Keratinocyte (primary cell): ENCODE measurements at regions not wholly inside any gene's neighbourhood (a gene's known extent, or its start where the extent isn't known, plus 50 kb on each side); places are given as distances from the start of the nearest gene placed in this dataset.

Experiments used
- DNase-seq: peaks from one replicate; pipeline ENCODE4 v3.0.0-alpha.2; 2011; ENCODE audit warnings: low read depth, missing footprints, low spot score
- FAIRE-seq: peaks from 2 replicates; lab custom pipeline; 2011; peaks lifted over from hg19 to GRCh38; lab: Jason Lieb, UNC
- H2AFZ ChIP-seq: 2 replicates; pipeline ENCODE4 v1.6.0; 2012; ENCODE audit warnings: low read length, control low read depth, inconsistent platforms; ENCODE audit not compliant: control insufficient read depth
- H3K27ac ChIP-seq: 2 replicates; pipeline ENCODE4 v1.5.1; 2011; ENCODE audit warnings: low read length; ENCODE audit not compliant: control insufficient read depth, insufficient read depth
- H3K27me3 ChIP-seq: 3 replicates; pipeline ENCODE4 v1.6.0; 2011; ENCODE audit warnings: low read length; ENCODE audit not compliant: control insufficient read depth, insufficient read depth; ENCODE audit errors: extremely low read depth
- H3K36me3 ChIP-seq, 2 experiments: 2 replicates in 1 of 2; 3 replicates in 1 of 2; pipeline ENCODE4 v1.5.1; 2011; ENCODE audit warnings: low read length in 2 of 2, mild to moderate bottlenecking in 1 of 2; ENCODE audit not compliant: control insufficient read depth in 2 of 2, insufficient read depth in 2 of 2; ENCODE audit errors: extremely low read depth in 1 of 2
- H3K4me1 ChIP-seq: 3 replicates; pipeline ENCODE4 v1.5.1; 2011; ENCODE audit warnings: low read length; ENCODE audit not compliant: control insufficient read depth, insufficient read depth; ENCODE audit errors: extremely low read depth
- H3K4me2 ChIP-seq: 3 replicates; pipeline ENCODE4 v1.6.0; 2011; ENCODE audit warnings: low read depth, low read length; ENCODE audit not compliant: control insufficient read depth, insufficient read depth; ENCODE audit errors: extremely low read depth
- H3K4me3 ChIP-seq, 3 experiments: fragments of 200-600 bp in 1 of 3; sonication (generic) in 1 of 3; 2 replicates in 2 of 3; 3 replicates in 1 of 3; pipeline ENCODE4 v1.5.1; 2011 to 2016; ENCODE audit warnings: low read length in 3 of 3, mild to moderate bottlenecking in 3 of 3, control low read depth in 2 of 3, inconsistent platforms in 1 of 3, low read depth in 1 of 3, mixed read lengths in 1 of 3, mixed run types in 1 of 3, moderate library complexity in 1 of 3; ENCODE audit not compliant: control insufficient read depth in 2 of 3, insufficient read depth in 2 of 3; ENCODE audit errors: extremely low read depth in 1 of 3
- H3K79me2 ChIP-seq: 2 replicates; pipeline ENCODE4 v1.6.0; 2012; ENCODE audit warnings: low read length; ENCODE audit not compliant: control insufficient read depth, insufficient read depth
- H3K9ac ChIP-seq: 3 replicates; pipeline ENCODE4 v1.6.0; 2011; ENCODE audit warnings: low read length; ENCODE audit not compliant: control insufficient read depth, insufficient read depth; ENCODE audit errors: extremely low read depth
- H3K9me1 ChIP-seq: 3 replicates; pipeline ENCODE4 v1.6.0; 2011; ENCODE audit warnings: low read length; ENCODE audit not compliant: control insufficient read depth, insufficient read depth; ENCODE audit errors: extremely low read depth
- H3K9me3 ChIP-seq: 2 replicates; pipeline ENCODE4 v1.5.1; 2012; ENCODE audit warnings: low read depth, low read length; ENCODE audit not compliant: control insufficient read depth
- H4K20me1 ChIP-seq: 3 replicates; pipeline ENCODE4 v1.6.0; 2011; ENCODE audit warnings: low read length; ENCODE audit not compliant: control insufficient read depth, insufficient read depth; ENCODE audit errors: extremely low read depth
- EZH2 ChIP-seq: IDR thresholded peaks from one replicate; pipeline ENCODE4 v1.6.1; 2012; ENCODE audit warnings: inconsistent platforms, mild to moderate bottlenecking, low read length, moderate library complexity
- dilution Hi-C: fragments of 300-500 bp; cut with MboI; formaldehyde crosslinking; loops from one replicate; pipeline ENCODE4 v1.7.0; 2020; ENCODE audit warnings: low sequenced_read_pairs; ENCODE audit not compliant: extremely low pct_ligation_motif_present
- TF ChIP-seq, protein P1 (sequence below), 3 experiments: IDR thresholded peaks in 1 of 3; conservative IDR thresholded peaks in 1 of 3; optimal IDR thresholded peaks in 1 of 3; 2 replicates in 2 of 3; 3 replicates in 1 of 3; pipeline versions ENCODE3 to v1.5.1; 2011; ENCODE audit warnings: low read length in 3 of 3, mild to moderate bottlenecking in 3 of 3, moderate library complexity in 2 of 3, control low read depth in 1 of 3, inconsistent platforms in 1 of 3; ENCODE audit not compliant: insufficient read depth in 2 of 3; ENCODE audit errors: extremely low read depth in 1 of 3

DNA sequence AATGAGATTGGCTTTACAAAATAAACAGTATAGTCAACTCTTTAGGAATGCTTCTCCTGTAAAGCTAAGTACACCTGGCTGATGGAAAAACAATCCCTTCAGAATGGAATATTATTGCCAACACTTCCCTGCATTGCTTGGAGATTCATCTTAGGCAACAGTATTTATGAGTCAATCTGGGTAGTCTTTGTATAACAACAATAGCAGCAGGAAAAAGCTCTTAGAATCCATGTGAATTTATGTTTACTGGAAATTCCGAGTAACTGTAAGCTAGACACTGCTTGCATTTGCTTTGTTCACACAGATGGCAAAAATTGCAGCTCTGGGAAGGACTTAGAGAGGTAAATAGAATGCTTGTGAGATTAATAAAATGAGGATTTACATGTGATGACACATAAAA, 101.7 kb upstream of the NTRK2 start:
- Histone ChIP-seq H3K27ac (no peak overlapping the region), H3K36me3 (no peaks in the 10 kb centered on the region), H3K27me3 (no peaks in the 10 kb centered on the region), H4K20me1 (no peaks in the 10 kb centered on the region), H3K79me2 (no peaks in the 10 kb centered on the region), H3K4me3 (no peak overlapping the region), H3K4me1 (no peaks in the 10 kb centered on the region), H3K9ac (no peak overlapping the region), H3K4me2 (no peak overlapping the region), H2AFZ (no peak overlapping the region), H3K9me1 (no peaks in the 10 kb centered on the region), H3K9me3 (no peaks in the 10 kb centered on the region)
- DNase-seq = no peak
- dilution Hi-C loops = no loop called here
- no peak for FAIRE-seq
- TF ChIP-seq, protein P1, sequence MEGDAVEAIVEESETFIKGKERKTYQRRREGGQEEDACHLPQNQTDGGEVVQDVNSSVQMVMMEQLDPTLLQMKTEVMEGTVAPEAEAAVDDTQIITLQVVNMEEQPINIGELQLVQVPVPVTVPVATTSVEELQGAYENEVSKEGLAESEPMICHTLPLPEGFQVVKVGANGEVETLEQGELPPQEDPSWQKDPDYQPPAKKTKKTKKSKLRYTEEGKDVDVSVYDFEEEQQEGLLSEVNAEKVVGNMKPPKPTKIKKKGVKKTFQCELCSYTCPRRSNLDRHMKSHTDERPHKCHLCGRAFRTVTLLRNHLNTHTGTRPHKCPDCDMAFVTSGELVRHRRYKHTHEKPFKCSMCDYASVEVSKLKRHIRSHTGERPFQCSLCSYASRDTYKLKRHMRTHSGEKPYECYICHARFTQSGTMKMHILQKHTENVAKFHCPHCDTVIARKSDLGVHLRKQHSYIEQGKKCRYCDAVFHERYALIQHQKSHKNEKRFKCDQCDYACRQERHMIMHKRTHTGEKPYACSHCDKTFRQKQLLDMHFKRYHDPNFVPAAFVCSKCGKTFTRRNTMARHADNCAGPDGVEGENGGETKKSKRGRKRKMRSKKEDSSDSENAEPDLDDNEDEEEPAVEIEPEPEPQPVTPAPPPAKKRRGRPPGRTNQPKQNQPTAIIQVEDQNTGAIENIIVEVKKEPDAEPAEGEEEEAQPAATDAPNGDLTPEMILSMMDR (optimal IDR thresholded peaks at IDR 0.05 in 1 of 3, IDR thresholded peaks at IDR 0.05 in 1 of 3, conservative IDR thresholded peaks at IDR 0.05 in 1 of 3; ENCODE audit: extremely low read depth in 1 of 3, insufficient read depth in 2 of 3, low read length in 3 of 3) = no peak
- TF ChIP-seq EZH2 = no peak

DNA sequence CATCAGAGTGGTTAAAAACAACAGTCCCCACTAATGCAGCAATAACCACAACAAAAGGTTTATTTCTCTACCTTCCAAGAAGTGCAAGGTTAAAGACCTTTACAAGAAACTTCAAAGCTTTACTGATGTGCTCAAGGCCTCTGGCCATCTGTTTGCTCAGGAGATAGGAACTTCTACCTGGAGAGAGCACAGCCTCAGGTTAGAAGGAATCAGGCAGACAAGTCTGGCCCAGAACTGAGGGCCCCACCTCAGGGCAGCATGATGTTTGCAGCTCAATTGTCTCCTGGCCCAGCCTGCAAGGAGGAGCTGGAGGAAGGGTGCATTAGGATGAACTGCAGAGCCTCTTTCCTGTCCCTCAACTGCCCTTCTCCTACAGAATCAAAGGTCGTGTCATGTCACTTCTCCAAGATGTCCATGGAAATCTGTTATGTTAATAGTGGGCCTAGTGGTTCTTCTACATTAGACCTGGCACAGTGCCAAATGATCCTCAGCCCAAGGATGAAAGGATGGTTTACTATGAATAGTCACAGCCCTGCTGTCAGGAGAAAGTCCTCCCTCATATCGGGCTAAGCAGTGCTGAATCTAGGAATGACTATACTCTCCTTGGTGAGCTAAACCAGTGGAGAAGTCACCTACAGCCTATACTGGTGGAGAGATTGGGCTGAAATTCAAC, 98.9 kb upstream of the NTRK2 start:
- FAIRE-seq (no peak), DNase-seq (no peak)
- H2AFZ ChIP-seq = no peak overlapping the region
- H4K20me1 ChIP-seq = no peaks in the 10 kb centered on the region
- TF ChIP-seq EZH2 = no peak
- TF ChIP-seq, protein P1 (optimal IDR thresholded peaks at IDR 0.05 in 1 of 3, IDR thresholded peaks at IDR 0.05 in 1 of 3, conservative IDR thresholded peaks at IDR 0.05 in 1 of 3; ENCODE audit: extremely low read depth in 1 of 3, insufficient read depth in 2 of 3, low read length in 3 of 3) = no peak
- no peak overlapping the region for H3K9ac ChIP-seq
- H3K4me2 ChIP-seq = no peak overlapping the region
- H3K27ac ChIP-seq = no peak overlapping the region
- no peaks in the 10 kb centered on the region for H3K9me3 ChIP-seq
- H3K4me3 ChIP-seq = no peak overlapping the region
- H3K4me1 ChIP-seq = no peaks in the 10 kb centered on the region
- no peaks in the 10 kb centered on the region for H3K27me3 ChIP-seq
- dilution Hi-C loops = no loop called here
- H3K79me2 ChIP-seq = no peaks in the 10 kb centered on the region
- H3K36me3 ChIP-seq = no peaks in the 10 kb centered on the region
- H3K9me1 ChIP-seq = no peaks in the 10 kb centered on the region
